KMS-11 (cell line): ENCODE measurements at regions not wholly inside any gene's neighbourhood (a gene's known extent, or its start where the extent isn't known, plus 50 kb on each side); places are given as distances from the start of the nearest gene placed in this dataset.

Experiments
- H2AFZ ChIP-seq: fragments of 200-600 bp; sonication (generic); 2 replicates; pipeline ENCODE4 v1.6.1; 2016; ENCODE audit warnings: antibody characterized with exemption, mixed run types, low read depth
- H3K27ac ChIP-seq: fragments of 200-600 bp; sonication (generic); 2 replicates; pipeline ENCODE4 v1.6.1; 2016; ENCODE audit warnings: mild to moderate bottlenecking, mixed run types
- H3K27me3 ChIP-seq: fragments of 200-600 bp; sonication (generic); 2 replicates; pipeline ENCODE4 v1.6.1; 2017; ENCODE audit warnings: mild to moderate bottlenecking, low read depth, mixed run types, moderate library complexity; ENCODE audit not compliant: insufficient read depth
- H3K36me3 ChIP-seq: fragments of 200-600 bp; sonication (generic); 2 replicates; pipeline ENCODE4 v1.6.1; 2017; ENCODE audit warnings: mild to moderate bottlenecking, mixed run types; ENCODE audit not compliant: insufficient read depth
- H3K4me1 ChIP-seq: fragments of 200-600 bp; sonication (generic); 2 replicates; pipeline ENCODE4 v1.6.1; 2016; ENCODE audit warnings: mild to moderate bottlenecking, low read depth, mixed run types; ENCODE audit not compliant: poor library complexity, severe bottlenecking
- H3K4me2 ChIP-seq: fragments of 200-600 bp; sonication (generic); 2 replicates; pipeline ENCODE4 v1.7.0; 2016; ENCODE audit warnings: mild to moderate bottlenecking, mixed run types
- H3K4me3 ChIP-seq: fragments of 200-600 bp; sonication (generic); IDR thresholded peaks from 2 replicates; pipeline ENCODE4 v1.6.1; 2017; ENCODE audit warnings: low read depth, low read length, mixed read lengths; ENCODE audit not compliant: insufficient read depth
- H3K79me2 ChIP-seq: fragments of 200-600 bp; sonication (generic); 2 replicates; pipeline ENCODE4 v1.6.1; 2016; ENCODE audit warnings: low read depth, mixed run types; ENCODE audit not compliant: insufficient read depth
- H3K9ac ChIP-seq: fragments of 200-600 bp; sonication (generic); 2 replicates; pipeline ENCODE4 v1.6.1; 2016; ENCODE audit warnings: mild to moderate bottlenecking, mixed run types
- H4K20me1 ChIP-seq: fragments of 200-600 bp; sonication (generic); 2 replicates; pipeline ENCODE4 v1.6.1; 2016; ENCODE audit warnings: mild to moderate bottlenecking, mixed run types; ENCODE audit not compliant: insufficient read depth
- CTCF ChIP-seq: fragments of 200-600 bp; sonication (generic); conservative IDR thresholded peaks from 2 replicates; pipeline ENCODE4 v1.6.1; 2017; ENCODE audit warnings: low read depth, mild to moderate bottlenecking, antibody characterized with exemption, low read length, moderate library complexity, mixed read lengths

GRCh38 chr14:97718886-97719442 lies 921.8 kb downstream of the VRK1 start:
- H3K4me3 ChIP-seq: no peak overlapping the region
- H3K27me3 ChIP-seq: no peaks in the 10 kb centered on the region
- H3K4me2 ChIP-seq: no peak overlapping the region
- H4K20me1 ChIP-seq: no peaks in the 10 kb centered on the region
- no peaks in the 10 kb centered on the region for H3K79me2 ChIP-seq
- no peak for TF ChIP-seq CTCF
- H2AFZ ChIP-seq: no peak overlapping the region
- H3K4me1 ChIP-seq: no peaks in the 10 kb centered on the region
- H3K36me3 ChIP-seq: no peaks in the 10 kb centered on the region
- no peak overlapping the region for H3K27ac ChIP-seq
- no peak overlapping the region for H3K9ac ChIP-seq

- no peak overlapping the region for H3K27ac ChIP-seq
- H3K4me2 ChIP-seq: no peak overlapping the region
- H3K4me1 ChIP-seq: no peaks in the 10 kb centered on the region
- no peak overlapping the region for H3K9ac ChIP-seq
- H4K20me1 ChIP-seq: no peaks in the 10 kb centered on the region
- TF ChIP-seq CTCF: no peak
- H3K36me3 ChIP-seq: no peaks in the 10 kb centered on the region
- H3K27me3 ChIP-seq: no peaks in the 10 kb centered on the region
- H3K79me2 ChIP-seq: no peaks in the 10 kb centered on the region
- H2AFZ ChIP-seq: no peak overlapping the region
- H3K4me3 ChIP-seq: no peak overlapping the region
Measured at GRCh38 chr14:97719931-97720330, 922.7 kb downstream of the VRK1 start.

GRCh38 chr14:97723351-97723750 lies 926.2 kb downstream of the VRK1 start:
- no peaks in the 10 kb centered on the region for H4K20me1 ChIP-seq
- no peak overlapping the region for H3K9ac ChIP-seq
- H3K79me2 ChIP-seq: no peaks in the 10 kb centered on the region
- H3K4me2 ChIP-seq: no peak overlapping the region
- H3K4me3 ChIP-seq: no peak overlapping the region
- H3K27me3 ChIP-seq: no peaks in the 10 kb centered on the region
- H3K27ac ChIP-seq: no peak overlapping the region
- no peaks in the 10 kb centered on the region for H3K36me3 ChIP-seq
- TF ChIP-seq CTCF: no peak
- H3K4me1 ChIP-seq: no peaks in the 10 kb centered on the region
- no peak overlapping the region for H2AFZ ChIP-seq

- H3K4me3 ChIP-seq: no peak overlapping the region
- H3K79me2 ChIP-seq: no peaks in the 10 kb centered on the region
- no peak overlapping the region for H3K27ac ChIP-seq
- no peak overlapping the region for H3K9ac ChIP-seq
- no peak overlapping the region for H3K4me2 ChIP-seq
- H4K20me1 ChIP-seq: no peaks in the 10 kb centered on the region
- no peaks in the 10 kb centered on the region for H3K27me3 ChIP-seq
- H3K36me3 ChIP-seq: no peaks in the 10 kb centered on the region
- TF ChIP-seq CTCF: no peak
- H2AFZ ChIP-seq: no peak overlapping the region
- no peaks in the 10 kb centered on the region for H3K4me1 ChIP-seq
Measured at GRCh38 chr14:97723819-97724218, 926.6 kb downstream of the VRK1 start.
